HCT116 (cell line): ENCODE measurements at regions not wholly inside any gene's neighbourhood (a gene's known extent, or its start where the extent isn't known, plus 50 kb on each side); places are given as distances from the start of the nearest gene placed in this dataset.

Experiments used
- ATAC-seq: fragments of 200-7000 bp; cut with Tn5 transposase; 2 replicates; pipeline ENCODE4 v1.9.1; 2020; ENCODE audit warnings: mild to moderate bottlenecking, moderate library complexity
- BruUV-seq: library from RNA; stranded (reverse); fragments of 400-500 nt; replicated peaks from 2 replicates; lab custom pipeline; 2021; lab: Mats Ljungman, UMichigan
- CTCF ChIA-PET: fragments of 300-600 bp; sonication (Branson Sonifier 250); formaldehyde crosslinking; loops from one replicate; lab custom pipeline; 2021; ENCODE audit warnings: antibody characterized with exemption; lab: Charles Lee
- POLR2A ChIA-PET: fragments of 300-600, 350-600 bp; sonication (Branson Sonifier 250); formaldehyde crosslinking; loops from one replicate; lab custom pipeline; 2021; ENCODE audit warnings: antibody characterized with exemption; lab: Charles Lee
- RAD21 ChIA-PET, 2 experiments: fragments of 300-600 bp; sonication (Branson Sonifier 250); formaldehyde crosslinking; loops; one replicate each; lab custom pipeline; 2023; ENCODE audit warnings: low total read pairs in 2 of 2; ENCODE audit not compliant: uncharacterized antibody in 2 of 2, unreplicated experiment in 2 of 2, low non-redundant PET in 1 of 2; lab: Charles Lee
- DNase-seq: peaks from one replicate; pipeline ENCODE4 v3.0.0-alpha.2; 2010; ENCODE audit warnings: low read depth, low spot score
- H2AFZ ChIP-seq: fragments of 200-600 bp; shearing (Covaris generic), sonication (generic); 2 replicates; pipeline ENCODE4 v1.6.1; 2017; ENCODE audit warnings: low read depth, mixed run types, mixed read lengths, antibody characterized with exemption, low read length; ENCODE audit not compliant: poor library complexity, severe bottlenecking
- H3K27ac ChIP-seq: 2 replicates; pipeline ENCODE4 v1.5.1; 2012; ENCODE audit warnings: low read depth, low read length
- H3K27me3 ChIP-seq: fragments of 200-600 bp; sonication (generic); 2 replicates; pipeline ENCODE4 v1.6.1; 2016; ENCODE audit warnings: mixed run types, low read length, mixed read lengths; ENCODE audit not compliant: insufficient read depth
- H3K36me3 ChIP-seq, 2 experiments: fragments of 200-500 bp in 1 of 2; fragments of 200-600 bp in 1 of 2; sonication (Bioruptor generic) in 1 of 2; sonication (generic) in 1 of 2; 2 replicates each; pipeline versions ENCODE4 v1.5.1 to v1.6.1; 2014 to 2016; ENCODE audit warnings: low read length in 2 of 2, inconsistent platforms in 1 of 2, mixed read lengths in 1 of 2, mixed run types in 1 of 2; ENCODE audit not compliant: insufficient read depth in 2 of 2, control insufficient read depth in 1 of 2
- H3K4me1 ChIP-seq, 2 experiments: fragments of 200-600 bp in 1 of 2; sonication (generic) in 1 of 2; 2 replicates each; pipeline versions ENCODE4 v1.5.1 to v1.6.1; 2012 to 2017; ENCODE audit warnings: low read length in 2 of 2, inconsistent platforms in 1 of 2, mild to moderate bottlenecking in 1 of 2, mixed read lengths in 1 of 2, mixed run types in 1 of 2, moderate library complexity in 1 of 2; ENCODE audit not compliant: insufficient read depth in 2 of 2, control insufficient read depth in 1 of 2
- H3K4me2 ChIP-seq: fragments of 200-600 bp; sonication (generic); 2 replicates; pipeline ENCODE4 v1.6.1; 2017; ENCODE audit warnings: mixed run types, low read length, mixed read lengths
- H3K4me3 ChIP-seq, 2 experiments: fragments of 200-600 bp in 1 of 2; sonication (generic) in 1 of 2; replicated peaks in 1 of 2; 2 replicates each; pipeline ENCODE4 v1.5.1; 2011 to 2016; ENCODE audit warnings: low read length in 2 of 2, control low read depth in 1 of 2, low read depth in 1 of 2, mild to moderate bottlenecking in 1 of 2, mixed read lengths in 1 of 2, mixed run types in 1 of 2
- H3K79me2 ChIP-seq: fragments of 200-600 bp; sonication (generic); 2 replicates; pipeline ENCODE4 v1.6.1; 2017; ENCODE audit warnings: mild to moderate bottlenecking, mixed run types, low read length, moderate library complexity, mixed read lengths; ENCODE audit not compliant: insufficient read depth
- H3K9ac ChIP-seq: fragments of 200-600 bp; sonication (generic); 2 replicates; pipeline ENCODE4 v1.6.1; 2016; ENCODE audit warnings: low read length, mixed read lengths
- H3K9me2 ChIP-seq: fragments of 200-600 bp; sonication (generic), shearing (Covaris generic); 2 replicates; pipeline ENCODE4 v1.6.1; 2017; ENCODE audit warnings: mixed run types, mild to moderate bottlenecking, moderate library complexity; ENCODE audit not compliant: insufficient read depth
- H3K9me3 ChIP-seq, 2 experiments: fragments of 200-500 bp in 1 of 2; fragments of 200-600 bp in 1 of 2; sonication (Bioruptor generic) in 1 of 2; sonication (generic) in 1 of 2; 2 replicates each; pipeline ENCODE4 v1.6.1; 2014 to 2017; ENCODE audit warnings: low read length in 2 of 2, mixed read lengths in 2 of 2, inconsistent platforms in 1 of 2, low read depth in 1 of 2, mild to moderate bottlenecking in 1 of 2, mixed run types in 1 of 2, moderate library complexity in 1 of 2; ENCODE audit not compliant: control insufficient read depth in 1 of 2, insufficient read depth in 1 of 2
- H4K20me1 ChIP-seq: fragments of 200-600 bp; sonication (generic), shearing (Covaris generic); 2 replicates; pipeline ENCODE4 v1.6.1; 2017; ENCODE audit warnings: mixed run types, mild to moderate bottlenecking, moderate library complexity; ENCODE audit not compliant: insufficient read depth
- CEBPB ChIP-seq: IDR thresholded peaks from 2 replicates; pipeline ENCODE4 v1.6.1; 2012; ENCODE audit warnings: low read depth
- EGR1 ChIP-seq: IDR thresholded peaks from 2 replicates; pipeline ENCODE4 v1.6.1; 2012; ENCODE audit warnings: low read depth
- ELF1 ChIP-seq: IDR thresholded peaks from 2 replicates; pipeline ENCODE4 v1.6.1; 2012; ENCODE audit warnings: low read depth, borderline replicate concordance
- EZH2 ChIP-seq: fragments of 200-600 bp; sonication (generic); IDR thresholded peaks from 2 replicates; pipeline ENCODE4 v1.6.1; 2017; ENCODE audit warnings: antibody characterized with exemption, mixed run types
- EZH2phosphoT487 ChIP-seq: fragments of 200-600 bp; IDR thresholded peaks from 2 replicates; pipeline ENCODE4 v1.6.1; 2018; ENCODE audit warnings: antibody characterized with exemption, borderline replicate concordance
- FOSL1 ChIP-seq: IDR thresholded peaks from 2 replicates; pipeline ENCODE4 v1.6.1; 2012; ENCODE audit warnings: low read depth
- JUND ChIP-seq: IDR thresholded peaks from 2 replicates; pipeline ENCODE4 v1.6.1; 2012
- POLR2A ChIP-seq: IDR thresholded peaks from 2 replicates; pipeline ENCODE4 v1.7.0; 2011; ENCODE audit warnings: borderline replicate concordance; ENCODE audit not compliant: insufficient read depth, insufficient read length; ENCODE audit errors: extremely low read depth
- RAD21 ChIP-seq: IDR thresholded peaks from 2 replicates; pipeline ENCODE4 v1.6.1; 2012; ENCODE audit warnings: low read depth, mild to moderate bottlenecking
- SIN3A ChIP-seq: IDR thresholded peaks from 2 replicates; pipeline ENCODE4 v1.6.1; 2012; ENCODE audit warnings: low read depth
- SRF ChIP-seq: IDR thresholded peaks from 2 replicates; pipeline ENCODE4 v1.6.1; 2012; ENCODE audit warnings: low read depth
- TCF7L2 ChIP-seq: IDR thresholded peaks from 2 replicates; pipeline ENCODE4 v1.7.0; 2011; ENCODE audit warnings: borderline replicate concordance, inconsistent platforms; ENCODE audit not compliant: insufficient read depth, insufficient read length; ENCODE audit errors: extremely low read depth
- YY1 ChIP-seq: IDR thresholded peaks from 2 replicates; pipeline ENCODE4 v1.6.1; 2011; ENCODE audit warnings: low read length, low read depth, moderate library complexity, mild to moderate bottlenecking; ENCODE audit not compliant: insufficient replicate concordance; ENCODE audit errors: extremely low read depth
- ZFX ChIP-seq: fragments of 450-650 bp; IDR thresholded peaks from 2 replicates; pipeline ENCODE4 v1.6.1; 2017
- ZNF274 ChIP-seq: fragments of 200-500 bp; sonication (Bioruptor generic); IDR thresholded peaks from 2 replicates; pipeline ENCODE4 v1.6.1; 2014; ENCODE audit warnings: mild to moderate bottlenecking, low read depth, low read length, inconsistent platforms
- intact Hi-C: fragments of 100-400 bp; cut with micrococcal nuclease; formaldehyde crosslinking; loops from 2 replicates; pipeline ENCODE4 v1.10.0; 2022
- TF ChIP-seq, protein P1 (sequence below): IDR thresholded peaks from 2 replicates; pipeline ENCODE4 v1.6.1; 2012
- TF ChIP-seq, protein P2 (sequence below): IDR thresholded peaks from 2 replicates; pipeline ENCODE4 v1.6.1; 2012
- TF ChIP-seq, protein P3 (sequence below): IDR thresholded peaks from 2 replicates; pipeline ENCODE4 v1.6.1; 2011; ENCODE audit warnings: mild to moderate bottlenecking, low read length, moderate library complexity; ENCODE audit not compliant: insufficient replicate concordance; ENCODE audit errors: extremely low read depth

DNA sequence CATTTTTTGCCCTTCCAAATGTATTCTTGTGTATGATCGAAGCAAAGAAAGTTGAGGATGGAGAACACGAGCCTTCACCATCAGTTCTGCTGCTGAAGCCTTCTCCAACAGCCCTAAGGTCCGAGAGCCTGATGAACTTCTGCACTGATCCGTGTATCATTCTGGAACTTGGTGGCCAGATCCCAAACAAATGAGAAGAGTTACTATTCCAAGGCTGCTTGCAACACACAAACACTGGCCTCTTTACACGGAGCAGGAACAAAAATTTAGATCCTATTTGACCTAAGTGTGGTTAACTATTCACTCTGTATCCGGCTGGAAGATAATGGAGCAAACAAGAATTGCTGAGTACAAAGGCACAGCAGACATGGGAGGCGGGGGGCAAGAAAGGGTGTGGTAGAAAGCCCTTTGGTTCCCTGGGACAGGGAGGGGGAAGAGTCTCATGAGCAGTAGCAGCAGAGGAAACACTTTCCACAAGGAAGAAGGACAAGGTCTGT is 282.9 kb downstream of the SOX9 start:
- CTCF ChIA-PET, result no interaction called here
- Histone ChIP-seq H3K4me3 (no peak overlapping the region), H3K4me1 (peaks cover 54 to 86% of the 10 kb centered on the region in 2 experiments), H3K79me2 (peaks cover 20% of the 10 kb centered on the region; the same call in 1 of the 2 replicates), H3K9me3 (no peaks in the 10 kb centered on the region), H3K9me2 (no peaks in the 10 kb centered on the region), H3K36me3 (peaks cover 0 to 7% of the 10 kb centered on the region in 2 experiments; a peak in 1 of 4 replicates), H3K27ac (no peak overlapping the region), H3K9ac (no peak overlapping the region), H2AFZ (no peak overlapping the region), H3K27me3 (no peaks in the 10 kb centered on the region), H3K4me2 (no peak overlapping the region), H4K20me1 (no peaks in the 10 kb centered on the region)
- POLR2A ChIA-PET, result interaction anchor here (0.9 to 1.2 kb wide), 2 partner anchors 16 to 283 kb away, joined by 4 to 6 read pairs; partner anchors contain the start of gene SOX9
- DNase-seq, result no peak
- RAD21 ChIA-PET, result no interaction called here
- no peak for ATAC-seq
- TSS peak; percentile 14 for BruUV-seq
- TF ChIP-seq CEBPB (no peak), POLR2A (no peak), SIN3A (no peak), ZFX (no peak), ELF1 (no peak), SRF (no peak), EZH2phosphoT487 (no peak), JUND (no peak), YY1 (no peak), EZH2 (no peak), RAD21 (no peak), FOSL1 (no peak), EGR1 (no peak), TCF7L2 (no peak), ZNF274 (no peak)
- TF ChIP-seq, protein P1, sequence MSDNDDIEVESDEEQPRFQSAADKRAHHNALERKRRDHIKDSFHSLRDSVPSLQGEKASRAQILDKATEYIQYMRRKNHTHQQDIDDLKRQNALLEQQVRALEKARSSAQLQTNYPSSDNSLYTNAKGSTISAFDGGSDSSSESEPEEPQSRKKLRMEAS, result no peak
- TF ChIP-seq, protein P2, sequence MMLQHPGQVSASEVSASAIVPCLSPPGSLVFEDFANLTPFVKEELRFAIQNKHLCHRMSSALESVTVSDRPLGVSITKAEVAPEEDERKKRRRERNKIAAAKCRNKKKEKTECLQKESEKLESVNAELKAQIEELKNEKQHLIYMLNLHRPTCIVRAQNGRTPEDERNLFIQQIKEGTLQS, result no peak
- TF ChIP-seq, protein P3, sequence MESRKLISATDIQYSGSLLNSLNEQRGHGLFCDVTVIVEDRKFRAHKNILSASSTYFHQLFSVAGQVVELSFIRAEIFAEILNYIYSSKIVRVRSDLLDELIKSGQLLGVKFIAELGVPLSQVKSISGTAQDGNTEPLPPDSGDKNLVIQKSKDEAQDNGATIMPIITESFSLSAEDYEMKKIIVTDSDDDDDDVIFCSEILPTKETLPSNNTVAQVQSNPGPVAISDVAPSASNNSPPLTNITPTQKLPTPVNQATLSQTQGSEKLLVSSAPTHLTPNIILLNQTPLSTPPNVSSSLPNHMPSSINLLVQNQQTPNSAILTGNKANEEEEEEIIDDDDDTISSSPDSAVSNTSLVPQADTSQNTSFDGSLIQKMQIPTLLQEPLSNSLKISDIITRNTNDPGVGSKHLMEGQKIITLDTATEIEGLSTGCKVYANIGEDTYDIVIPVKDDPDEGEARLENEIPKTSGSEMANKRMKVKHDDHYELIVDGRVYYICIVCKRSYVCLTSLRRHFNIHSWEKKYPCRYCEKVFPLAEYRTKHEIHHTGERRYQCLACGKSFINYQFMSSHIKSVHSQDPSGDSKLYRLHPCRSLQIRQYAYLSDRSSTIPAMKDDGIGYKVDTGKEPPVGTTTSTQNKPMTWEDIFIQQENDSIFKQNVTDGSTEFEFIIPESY, result no peak
- intact Hi-C loops, result no loop called here
